ENCODE measurements at regions not wholly inside any gene's neighbourhood (a gene's known extent, or its start where the extent isn't known, plus 50 kb on each side); places are given as distances from the start of the nearest gene placed in this dataset.
"Not testable (repeated sequence)": the region's sequence is repeated elsewhere in the genome, so short reads cannot be mapped to it uniquely, and the experiment has no call there.

GRCh38 chr1:228669242-228669585, 66.1 kb upstream of the RHOU start:
- no peak for DNase-seq

DNA sequence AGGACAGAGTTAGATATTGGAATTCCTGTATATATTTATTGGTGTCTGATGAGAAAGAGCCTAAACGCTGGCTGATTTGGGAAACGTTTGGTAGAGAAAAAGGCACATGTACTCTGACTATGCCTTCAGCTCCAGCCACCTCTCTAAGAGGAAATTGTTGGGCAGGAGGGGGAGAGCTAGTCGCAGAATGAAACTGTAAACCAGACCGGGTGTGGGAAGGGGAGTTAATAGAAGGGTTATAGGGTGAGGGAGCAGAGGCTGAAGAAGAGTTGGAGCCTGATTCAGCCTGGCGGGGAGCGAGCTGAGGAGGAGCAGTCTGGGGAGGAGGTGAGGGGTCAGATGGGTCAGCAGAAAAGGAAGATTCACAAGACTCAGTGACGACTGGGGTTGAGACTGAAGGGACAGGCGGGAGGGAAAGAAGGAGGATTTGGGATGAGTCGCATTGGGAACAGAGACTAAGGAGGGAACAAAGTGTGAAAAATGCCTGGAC, 54.2 kb upstream of the RHOU start:
- not testable (repeated sequence) for DNase-seq

GRCh38 chr1:228683428-228683827, 51.9 kb upstream of the RHOU start:
- DNase-seq: no peak

DNA sequence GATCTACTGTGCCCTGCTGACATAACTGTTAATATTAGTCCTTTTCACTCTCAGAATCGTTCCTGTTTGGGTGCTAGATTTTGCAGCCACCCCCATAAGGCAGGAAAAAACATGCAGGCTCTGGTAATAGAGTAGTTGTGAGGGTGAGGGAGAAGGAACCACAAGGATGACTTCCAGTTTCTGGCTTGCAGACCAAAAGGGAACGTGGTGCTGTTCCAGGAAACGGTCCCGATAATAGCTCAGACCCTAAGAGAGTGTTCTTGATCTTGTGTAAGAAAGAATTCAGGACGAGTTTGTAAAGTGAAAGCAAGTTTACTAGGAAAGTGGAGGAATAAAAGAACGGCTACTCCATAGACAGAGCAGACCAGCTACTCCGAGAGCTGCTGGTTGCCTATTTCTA, 50.7 kb upstream of the RHOU start:
- no peak for DNase-seq

- DNase-seq: no peak
Observed at GRCh38 chr1:228685081-228685660, 50.1 kb upstream of the RHOU start.
